T-helper 2 cell treated with Interferon-gamma antibody and Interleukin-4, amounts not matched to agents 5 μg/mL and 100 μg/mL, for 36 hours (primary cell): ENCODE measurements at regions not wholly inside any gene's neighbourhood (a gene's known extent, or its start where the extent isn't known, plus 50 kb on each side); places are given as distances from the start of the nearest gene placed in this dataset.

Experiments used
- DNase-seq: peaks from one replicate; pipeline ENCODE4 v3.0.0; 2021; ENCODE audit warnings: low spot score
- H3K27ac Mint-ChIP-seq: one replicate; pipeline ENCODE4 v1.8.0; 2021; ENCODE audit warnings: mild to moderate bottlenecking, mixed read lengths
- H3K27me3 Mint-ChIP-seq: one replicate; pipeline ENCODE4 v1.8.0; 2021; ENCODE audit warnings: low read depth, mixed read lengths
- H3K36me3 Mint-ChIP-seq: one replicate; pipeline ENCODE4 v1.8.0; 2021; ENCODE audit warnings: low read depth, mixed read lengths
- H3K4me1 Mint-ChIP-seq: one replicate; pipeline ENCODE4 v1.8.0; 2021; ENCODE audit warnings: low read depth, mixed read lengths
- H3K4me3 Mint-ChIP-seq: one replicate; pipeline ENCODE4 v1.8.0; 2022; ENCODE audit warnings: mild to moderate bottlenecking, moderate library complexity, mixed read lengths
- H3K9me3 Mint-ChIP-seq: one replicate; pipeline ENCODE4 v1.8.0; 2021; ENCODE audit warnings: mixed read lengths

GRCh38 chr18:25704494-25704893 lies 352.5 kb upstream of the ZNF521 start:
- no peaks in the 10 kb centered on the region for H3K9me3 Mint-ChIP-seq
- no peak for DNase-seq
- no peaks in the 10 kb centered on the region for H3K4me1 Mint-ChIP-seq
- no peak overlapping the region for H3K4me3 Mint-ChIP-seq
- no peaks in the 10 kb centered on the region for H3K27me3 Mint-ChIP-seq
- H3K36me3 Mint-ChIP-seq: no peaks in the 10 kb centered on the region
- H3K27ac Mint-ChIP-seq: no peak overlapping the region

GRCh38 chr18:25704071-25704470 lies 352.1 kb upstream of the ZNF521 start:
- Mint-ChIP-seq H3K36me3 (no peaks in the 10 kb centered on the region), H3K4me1 (no peaks in the 10 kb centered on the region), H3K27me3 (no peaks in the 10 kb centered on the region), H3K27ac (no peak overlapping the region), H3K4me3 (no peak overlapping the region), H3K9me3 (no peaks in the 10 kb centered on the region)
- no peak for DNase-seq

GRCh38 chr18:25701821-25702220 lies 349.9 kb upstream of the ZNF521 start:
- Mint-ChIP-seq H3K27ac (no peak overlapping the region), H3K9me3 (no peaks in the 10 kb centered on the region), H3K4me1 (no peaks in the 10 kb centered on the region)

GRCh38 chr18:25686960-25687500 lies 335.1 kb upstream of the ZNF521 start:
- Mint-ChIP-seq H3K27ac (no peak overlapping the region), H3K4me3 (no peak overlapping the region), H3K27me3 (no peaks in the 10 kb centered on the region), H3K36me3 (no peaks in the 10 kb centered on the region), H3K4me1 (no peaks in the 10 kb centered on the region), H3K9me3 (no peaks in the 10 kb centered on the region)
- DNase-seq: no peak

More at GRCh38 chr18:25701821-25702220, 349.9 kb upstream of the ZNF521 start:
- Mint-ChIP-seq H3K4me3 (no peak overlapping the region), H3K36me3 (no peaks in the 10 kb centered on the region), H3K27me3 (no peaks in the 10 kb centered on the region)
- no peak for DNase-seq

- no peaks in the 10 kb centered on the region for H3K9me3 Mint-ChIP-seq
- no peak overlapping the region for H3K27ac Mint-ChIP-seq
- H3K4me1 Mint-ChIP-seq: no peaks in the 10 kb centered on the region
- H3K4me3 Mint-ChIP-seq: no peak overlapping the region
- H3K36me3 Mint-ChIP-seq: no peaks in the 10 kb centered on the region
- no peaks in the 10 kb centered on the region for H3K27me3 Mint-ChIP-seq
- DNase-seq: no peak
Measured at GRCh38 chr18:25685088-25685487, 333.1 kb upstream of the ZNF521 start.

GRCh38 chr18:25679491-25679890 lies 327.5 kb upstream of the ZNF521 start:
- Mint-ChIP-seq H3K27ac (no peak overlapping the region), H3K27me3 (no peaks in the 10 kb centered on the region), H3K9me3 (no peaks in the 10 kb centered on the region), H3K4me3 (no peak overlapping the region), H3K36me3 (no peaks in the 10 kb centered on the region), H3K4me1 (no peaks in the 10 kb centered on the region)
- no peak for DNase-seq

GRCh38 chr18:25678221-25678620 lies 326.3 kb upstream of the ZNF521 start:
- H3K27me3 Mint-ChIP-seq: no peaks in the 10 kb centered on the region
- H3K4me3 Mint-ChIP-seq: no peak overlapping the region
- no peaks in the 10 kb centered on the region for H3K4me1 Mint-ChIP-seq
- no peak for DNase-seq
- H3K36me3 Mint-ChIP-seq: no peaks in the 10 kb centered on the region
- no peak overlapping the region for H3K27ac Mint-ChIP-seq
- H3K9me3 Mint-ChIP-seq: no peaks in the 10 kb centered on the region

GRCh38 chr18:25675123-25675850 lies 323.3 kb upstream of the ZNF521 start:
- Mint-ChIP-seq H3K4me3 (no peak overlapping the region), H3K4me1 (no peaks in the 10 kb centered on the region), H3K27me3 (no peaks in the 10 kb centered on the region), H3K9me3 (no peaks in the 10 kb centered on the region), H3K36me3 (no peaks in the 10 kb centered on the region), H3K27ac (no peak overlapping the region)
- DNase-seq: no peak

GRCh38 chr18:25674183-25674582 lies 322.2 kb upstream of the ZNF521 start:
- Mint-ChIP-seq H3K27me3 (no peaks in the 10 kb centered on the region), H3K27ac (no peak overlapping the region), H3K9me3 (no peaks in the 10 kb centered on the region), H3K4me1 (no peaks in the 10 kb centered on the region), H3K4me3 (no peak overlapping the region), H3K36me3 (no peaks in the 10 kb centered on the region)
- DNase-seq: no peak

GRCh38 chr18:25672490-25672889 lies 320.5 kb upstream of the ZNF521 start:
- H3K27ac Mint-ChIP-seq: no peak overlapping the region

GRCh38 chr18:25669741-25670140 lies 317.8 kb upstream of the ZNF521 start:
- Mint-ChIP-seq H3K27ac (no peak overlapping the region), H3K4me1 (no peaks in the 10 kb centered on the region), H3K9me3 (no peaks in the 10 kb centered on the region), H3K36me3 (no peaks in the 10 kb centered on the region), H3K4me3 (no peak overlapping the region), H3K27me3 (no peaks in the 10 kb centered on the region)
- DNase-seq: no peak

More at GRCh38 chr18:25672490-25672889, 320.5 kb upstream of the ZNF521 start:
- Mint-ChIP-seq H3K36me3 (no peaks in the 10 kb centered on the region), H3K9me3 (no peaks in the 10 kb centered on the region), H3K4me3 (no peak overlapping the region), H3K4me1 (no peaks in the 10 kb centered on the region), H3K27me3 (no peaks in the 10 kb centered on the region)
- no peak for DNase-seq

GRCh38 chr18:25662272-25662671 lies 310.3 kb upstream of the ZNF521 start:
- H3K9me3 Mint-ChIP-seq: no peaks in the 10 kb centered on the region
- no peak overlapping the region for H3K4me3 Mint-ChIP-seq
- no peak for DNase-seq
- H3K36me3 Mint-ChIP-seq: no peaks in the 10 kb centered on the region
- no peaks in the 10 kb centered on the region for H3K4me1 Mint-ChIP-seq
- no peaks in the 10 kb centered on the region for H3K27me3 Mint-ChIP-seq
- H3K27ac Mint-ChIP-seq: no peak overlapping the region

- Mint-ChIP-seq H3K27ac (no peak overlapping the region), H3K4me3 (no peak overlapping the region), H3K9me3 (no peaks in the 10 kb centered on the region), H3K27me3 (no peaks in the 10 kb centered on the region), H3K4me1 (no peaks in the 10 kb centered on the region), H3K36me3 (no peaks in the 10 kb centered on the region)
- no peak for DNase-seq
Measured at GRCh38 chr18:25661831-25662230, 309.9 kb upstream of the ZNF521 start.

- Mint-ChIP-seq H3K4me1 (no peaks in the 10 kb centered on the region), H3K9me3 (peaks cover 5% of the 10 kb centered on the region), H3K4me3 (no peak overlapping the region), H3K36me3 (no peaks in the 10 kb centered on the region), H3K27ac (no peak overlapping the region), H3K27me3 (no peaks in the 10 kb centered on the region)
- no peak for DNase-seq
Measured at GRCh38 chr18:25659541-25659940, 307.6 kb upstream of the ZNF521 start.

- Mint-ChIP-seq H3K9me3 (peaks cover 5% of the 10 kb centered on the region), H3K27ac (no peak overlapping the region), H3K4me3 (no peak overlapping the region), H3K36me3 (no peaks in the 10 kb centered on the region), H3K4me1 (no peaks in the 10 kb centered on the region), H3K27me3 (no peaks in the 10 kb centered on the region)
- no peak for DNase-seq
Measured at GRCh38 chr18:25658476-25658875, 306.5 kb upstream of the ZNF521 start.
